ENCODE measurements at regions not wholly inside any gene's neighbourhood (a gene's known extent, or its start where the extent isn't known, plus 50 kb on each side); places are given as distances from the start of the nearest gene placed in this dataset.
A peak's percentile ranks its signal among the peaks of the same experiment; 100 is the strongest.

DNA sequence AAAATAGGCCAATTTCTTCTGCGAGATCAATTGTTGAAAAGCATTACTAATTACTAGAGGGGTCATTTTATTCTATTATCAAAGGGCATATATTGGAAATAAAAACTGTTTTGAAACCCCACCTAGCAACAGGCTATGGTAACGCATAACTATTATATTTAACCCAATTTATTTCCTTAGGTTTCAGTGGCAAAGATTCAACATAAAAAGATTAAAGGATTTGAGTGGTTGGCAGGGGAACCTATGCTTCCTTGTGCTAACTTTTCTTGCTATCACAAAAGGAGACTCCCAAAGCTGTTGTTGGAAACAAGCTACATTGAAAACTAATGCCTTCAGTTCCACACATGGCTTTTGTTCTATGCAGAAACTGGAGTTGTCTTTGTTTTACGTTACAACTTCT, 166.9 kb upstream of the KLF3 start:
- H3K79me2 ChIP-seq (ENCODE audit: control insufficient read depth in 1 of 2, insufficient read depth in 2 of 2, low read length in 2 of 2): no peaks in the 10 kb centered on the region
- WGBS, 2 experiments (ENCODE audit: extremely low coverage in 1 of 2, insufficient coverage in 1 of 2, insufficient read length in 1 of 2, insufficient replicate concordance in 2 of 2, low coverage in 1 of 2, low lambda C conversion rate in 2 of 2, missing lambda C conversion rate in 1 of 2): 91% methylated on average over 3 of the region's 3 CpGs; no CpG with 5 or more reads in 1 of the 2 experiments
- H4K5ac ChIP-seq (ENCODE audit: insufficient read length, low read depth, low read length): no peak overlapping the region
- H2BK15ac ChIP-seq (ENCODE audit: low read length): no peak overlapping the region
- H2AK5ac ChIP-seq (ENCODE audit: low read depth, low read length): no peak overlapping the region
- 0 out of 2 replicates have a peak overlapping the region, but pooled peaks have one; percentile 68 for H2AFZ ChIP-seq (ENCODE audit: low read length)
- no peak overlapping the region for H3K18ac ChIP-seq (ENCODE audit: extremely low read depth, low read length)
- H3K9ac ChIP-seq (replicated peaks in 1 of 4; ENCODE audit: extremely low read depth in 1 of 4, low read depth in 3 of 4, low read length in 3 of 4): no peak overlapping the region
- H3K23ac ChIP-seq (ENCODE audit: insufficient read length): no peak overlapping the region
- no peak for FAIRE-seq
- no peak overlapping the region for H3K4ac ChIP-seq (replicated peaks; ENCODE audit: insufficient read length, low read depth, low read length)
- no peak overlapping the region for H3K4me3 ChIP-seq (ENCODE audit: extremely low read depth in 1 of 4, insufficient read depth in 2 of 4, low read depth in 3 of 4, low read length in 4 of 4)
- H2BK12ac ChIP-seq (ENCODE audit: low read depth, low read length): no peak overlapping the region
- no peaks in the 10 kb centered on the region for H3K27me3 ChIP-seq (replicated peaks in 1 of 4; ENCODE audit: control insufficient read depth in 3 of 4, extremely low read depth in 1 of 4, insufficient read depth in 3 of 4, low read length in 3 of 4)
- H3K9me3 ChIP-seq (ENCODE audit: insufficient read depth in 2 of 2, low read depth in 1 of 2, low read length in 1 of 2): no peaks in the 10 kb centered on the region
- no peak overlapping the region for H3K4me2 ChIP-seq (ENCODE audit: insufficient read depth in 1 of 2, low read depth in 2 of 2, low read length in 2 of 2)
- no peak overlapping the region for H3K56ac ChIP-seq (replicated peaks; ENCODE audit: insufficient read length, low read depth, low read length)
- H2BK5ac ChIP-seq (ENCODE audit: low read depth, low read length): no peak overlapping the region
- H3K27ac ChIP-seq (ENCODE audit: low read depth, low read length): no peak overlapping the region
- no peaks in the 10 kb centered on the region for H3K36me3 ChIP-seq (ENCODE audit: control insufficient read depth in 2 of 4, insufficient read depth in 4 of 4, low read length in 3 of 4)
- no peak overlapping the region for H2BK120ac ChIP-seq (replicated peaks; ENCODE audit: low read depth, low read length)
- no peaks in the 10 kb centered on the region; the same call in 1 of the 2 replicates for H3K23me2 ChIP-seq (ENCODE audit: low read depth, low read length)
- no peaks in the 10 kb centered on the region for H4K20me1 ChIP-seq (replicated peaks in 1 of 2; ENCODE audit: control insufficient read depth in 1 of 2, insufficient read depth in 2 of 2, low read length in 2 of 2)
- peaks cover 0 to 5% (median 3%) of the 10 kb centered on the region in 4 experiments; a peak in 3 of 7 replicates for H3K4me1 ChIP-seq (replicated peaks in 1 of 4; ENCODE audit: control insufficient read depth in 3 of 4, insufficient read depth in 4 of 4, low read length in 3 of 4)
- ChIA-PET POLR2A (ENCODE audit: partially characterized antibody) (no interaction called here), CTCF (ENCODE audit: partially characterized antibody) (interaction anchor here (0.6 to 0.9 kb wide), 4 partner anchors 12 to 314 kb away, joined by 3 read pairs; no protein-coding TSS in a partner anchor)
- no peaks in the 10 kb centered on the region for H3K79me1 ChIP-seq (ENCODE audit: low read depth, low read length)
- H4K91ac ChIP-seq (replicated peaks; ENCODE audit: insufficient read length, low read length): no peak overlapping the region
- no peak overlapping the region for H2BK20ac ChIP-seq (ENCODE audit: low read length)
- H3K14ac ChIP-seq (ENCODE audit: insufficient read length): no peak overlapping the region
- H4K8ac ChIP-seq (ENCODE audit: extremely low read depth, insufficient read depth, low read length): no peak overlapping the region
- DNase-seq (ENCODE audit: low read depth in 1 of 2, low spot score in 2 of 2): no peak
- TF ChIP-seq CBX5 (IDR thresholded peaks at IDR 0.05; ENCODE audit: low read depth, low read length): no peak
- no peak for TF ChIP-seq JUN (IDR thresholded peaks at IDR 0.05; ENCODE audit: low read depth, low read length)
- TF ChIP-seq, protein P1, sequence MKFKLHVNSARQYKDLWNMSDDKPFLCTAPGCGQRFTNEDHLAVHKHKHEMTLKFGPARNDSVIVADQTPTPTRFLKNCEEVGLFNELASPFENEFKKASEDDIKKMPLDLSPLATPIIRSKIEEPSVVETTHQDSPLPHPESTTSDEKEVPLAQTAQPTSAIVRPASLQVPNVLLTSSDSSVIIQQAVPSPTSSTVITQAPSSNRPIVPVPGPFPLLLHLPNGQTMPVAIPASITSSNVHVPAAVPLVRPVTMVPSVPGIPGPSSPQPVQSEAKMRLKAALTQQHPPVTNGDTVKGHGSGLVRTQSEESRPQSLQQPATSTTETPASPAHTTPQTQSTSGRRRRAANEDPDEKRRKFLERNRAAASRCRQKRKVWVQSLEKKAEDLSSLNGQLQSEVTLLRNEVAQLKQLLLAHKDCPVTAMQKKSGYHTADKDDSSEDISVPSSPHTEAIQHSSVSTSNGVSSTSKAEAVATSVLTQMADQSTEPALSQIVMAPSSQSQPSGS (IDR thresholded peaks at IDR 0.05; ENCODE audit: low read length): no peak
- no peak for TF ChIP-seq SP4 (IDR thresholded peaks at IDR 0.05; ENCODE audit: low read length)
- TF ChIP-seq BRCA1 (IDR thresholded peaks at IDR 0.05; ENCODE audit: low read depth, low read length): no peak
- no peak for TF ChIP-seq SIX5 (IDR thresholded peaks at IDR 0.05; ENCODE audit: low read depth, low read length)
- no peak for TF ChIP-seq TAF1 (IDR thresholded peaks at IDR 0.05; ENCODE audit: low read depth, low read length)
- no peak for TF ChIP-seq SP2 (IDR thresholded peaks at IDR 0.05; ENCODE audit: low read length)
- no peak for TF ChIP-seq RFX5 (IDR thresholded peaks at IDR 0.05; ENCODE audit: borderline replicate concordance, low read depth, low read length)
- TF ChIP-seq HDAC6 (IDR thresholded peaks at IDR 0.05; ENCODE audit: low read depth, low read length): no peak
- no peak for TF ChIP-seq SUZ12 (IDR thresholded peaks at IDR 0.05; ENCODE audit: low read length)
- TF ChIP-seq CTBP2 (IDR thresholded peaks at IDR 0.05; ENCODE audit: borderline replicate concordance, insufficient read depth, insufficient read length, low read length): no peak
- no peak for TF ChIP-seq CREB1 (IDR thresholded peaks at IDR 0.05)
- no peak for TF ChIP-seq RXRA (IDR thresholded peaks at IDR 0.05; ENCODE audit: insufficient read depth, low read depth, low read length)
